MCF 10A (cell line): ENCODE measurements at regions not wholly inside any gene's neighbourhood (a gene's known extent, or its start where the extent isn't known, plus 50 kb on each side); places are given as distances from the start of the nearest gene placed in this dataset.
"Not testable (repeated sequence)": the region's sequence is repeated elsewhere in the genome, so short reads cannot be mapped to it uniquely, and the experiment has no call there.

ENCODE experiments used
- BruUV-seq: library from RNA; stranded (reverse); fragments of 400-500 nt; replicated peaks from 2 replicates; lab custom pipeline; 2021; lab: Mats Ljungman, UMichigan
- CTCF ChIA-PET: fragments of 300-600 bp; sonication (Branson Sonifier 250); formaldehyde crosslinking; extraction: SDS; loops from one replicate; lab custom pipeline; 2021; ENCODE audit warnings: antibody characterized with exemption, inconsistent platforms; lab: Yijun Ruan, JAX
- POLR2A ChIA-PET: fragments of 300-600, 350-650 bp; sonication (Branson Sonifier 250); formaldehyde crosslinking; extraction: SDS; loops from one replicate; lab custom pipeline; 2020; ENCODE audit warnings: antibody characterized with exemption, inconsistent platforms; lab: Yijun Ruan, JAX
- DNase-seq: peaks from one replicate; pipeline ENCODE4 v3.0.0-alpha.2; 2018; ENCODE audit not compliant: unreplicated experiment
- H3K27ac Mint-ChIP-seq: one replicate; pipeline ENCODE4 v1.8.0; 2022; ENCODE audit warnings: mild to moderate bottlenecking, low read depth, mixed read lengths; ENCODE audit not compliant: unreplicated experiment
- H3K27me3 Mint-ChIP-seq: one replicate; pipeline ENCODE4 v1.8.0; 2022; ENCODE audit warnings: mixed read lengths; ENCODE audit not compliant: insufficient read depth, unreplicated experiment
- H3K36me3 Mint-ChIP-seq: one replicate; pipeline ENCODE4 v1.8.0; 2022; ENCODE audit warnings: mild to moderate bottlenecking, moderate library complexity, mixed read lengths; ENCODE audit not compliant: insufficient read depth, unreplicated experiment
- H3K4me1 Mint-ChIP-seq: one replicate; pipeline ENCODE4 v1.8.0; 2022; ENCODE audit warnings: mixed read lengths; ENCODE audit not compliant: insufficient read depth, unreplicated experiment
- H3K4me3 Mint-ChIP-seq: one replicate; pipeline ENCODE4 v1.8.0; 2022; ENCODE audit warnings: mild to moderate bottlenecking, moderate library complexity, mixed read lengths; ENCODE audit not compliant: unreplicated experiment
- H3K9me3 Mint-ChIP-seq: one replicate; pipeline ENCODE4 v1.8.0; 2022; ENCODE audit warnings: mixed read lengths; ENCODE audit not compliant: unreplicated experiment
- intact Hi-C: fragments of 100-400 bp; cut with micrococcal nuclease; formaldehyde crosslinking; loops from 2 replicates; pipeline ENCODE4 v1.14.1; 2022
- TF ChIP-seq, protein P1 (sequence below): fragments of 200-600 bp; IDR thresholded peaks from one replicate; pipeline ENCODE4 v1.8.0; 2022; ENCODE audit warnings: antibody characterized with exemption, mild to moderate bottlenecking; ENCODE audit not compliant: unreplicated experiment

DNA sequence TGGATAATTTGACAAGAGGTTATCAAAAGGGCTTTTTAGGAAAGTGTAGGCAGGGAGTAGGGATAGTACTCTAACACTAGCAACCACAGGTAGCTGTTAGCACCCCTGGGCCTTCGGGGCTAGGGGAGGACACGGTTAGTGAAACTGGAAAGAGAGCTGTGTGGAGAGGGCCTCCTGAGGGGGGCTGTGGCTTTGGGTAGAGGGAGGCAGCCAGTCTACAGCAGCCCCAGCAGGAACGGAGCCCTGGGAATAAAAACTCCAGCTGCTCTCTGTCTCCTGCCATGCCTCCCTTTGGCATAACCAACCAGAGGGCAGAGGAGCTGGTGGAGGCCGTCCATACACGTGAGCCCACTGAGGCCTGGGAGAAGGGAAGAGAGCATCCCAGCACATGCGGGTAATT is 223.2 kb downstream of the FOXD2 start:
- no TSS peak for BruUV-seq
- CTCF ChIA-PET: interaction anchor here (0.7 kb wide), 1 partner anchor 332 kb away, joined by 3 read pairs; no protein-coding TSS in a partner anchor
- Mint-ChIP-seq H3K27me3 (no peaks in the 10 kb centered on the region), H3K9me3 (no peaks in the 10 kb centered on the region), H3K27ac (no peak overlapping the region), H3K4me3 (no peak overlapping the region), H3K4me1 (no peaks in the 10 kb centered on the region), H3K36me3 (no peaks in the 10 kb centered on the region)
- DNase-seq: no peak
- intact Hi-C loops: no loop called here
- TF ChIP-seq, protein P1, sequence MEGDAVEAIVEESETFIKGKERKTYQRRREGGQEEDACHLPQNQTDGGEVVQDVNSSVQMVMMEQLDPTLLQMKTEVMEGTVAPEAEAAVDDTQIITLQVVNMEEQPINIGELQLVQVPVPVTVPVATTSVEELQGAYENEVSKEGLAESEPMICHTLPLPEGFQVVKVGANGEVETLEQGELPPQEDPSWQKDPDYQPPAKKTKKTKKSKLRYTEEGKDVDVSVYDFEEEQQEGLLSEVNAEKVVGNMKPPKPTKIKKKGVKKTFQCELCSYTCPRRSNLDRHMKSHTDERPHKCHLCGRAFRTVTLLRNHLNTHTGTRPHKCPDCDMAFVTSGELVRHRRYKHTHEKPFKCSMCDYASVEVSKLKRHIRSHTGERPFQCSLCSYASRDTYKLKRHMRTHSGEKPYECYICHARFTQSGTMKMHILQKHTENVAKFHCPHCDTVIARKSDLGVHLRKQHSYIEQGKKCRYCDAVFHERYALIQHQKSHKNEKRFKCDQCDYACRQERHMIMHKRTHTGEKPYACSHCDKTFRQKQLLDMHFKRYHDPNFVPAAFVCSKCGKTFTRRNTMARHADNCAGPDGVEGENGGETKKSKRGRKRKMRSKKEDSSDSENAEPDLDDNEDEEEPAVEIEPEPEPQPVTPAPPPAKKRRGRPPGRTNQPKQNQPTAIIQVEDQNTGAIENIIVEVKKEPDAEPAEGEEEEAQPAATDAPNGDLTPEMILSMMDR: no peak
- POLR2A ChIA-PET: no interaction called here

DNA sequence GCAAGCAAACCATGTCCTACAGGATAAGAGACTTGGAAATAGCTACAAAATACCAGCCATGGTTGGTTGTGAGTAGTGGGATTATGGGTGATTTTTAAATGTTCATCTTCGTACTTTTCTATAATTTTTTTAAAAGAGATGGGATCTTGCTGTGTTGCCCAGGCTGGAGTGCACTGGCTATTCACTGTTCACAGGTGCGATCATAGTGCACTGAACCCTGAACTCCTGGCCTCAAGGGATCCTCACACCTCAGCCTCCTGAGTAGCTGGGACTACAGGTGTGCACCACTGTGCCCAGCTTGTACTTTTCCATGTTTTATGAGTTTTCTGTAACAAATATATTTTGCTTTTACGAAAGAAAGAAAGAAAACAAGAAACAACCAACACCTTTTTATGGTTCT is 224.2 kb downstream of the FOXD2 start:
- intact Hi-C loops: no loop called here
- no peak overlapping the region for H3K27ac Mint-ChIP-seq
- no TSS peak for BruUV-seq
- H3K36me3 Mint-ChIP-seq: peaks cover 4% of the 10 kb centered on the region
- CTCF ChIA-PET: interaction anchor here (0.7 to 1.4 kb wide), 3 partner anchors 42 to 93 kb away, joined by 4 to 5 read pairs (median 5); no protein-coding TSS in a partner anchor
- POLR2A ChIA-PET: no interaction called here
- no peaks in the 10 kb centered on the region for H3K4me1 Mint-ChIP-seq
- H3K4me3 Mint-ChIP-seq: no peak overlapping the region
- H3K9me3 Mint-ChIP-seq: no peaks in the 10 kb centered on the region
- H3K27me3 Mint-ChIP-seq: no peaks in the 10 kb centered on the region
- TF ChIP-seq, protein P1: no peak
- no peak for DNase-seq

- Mint-ChIP-seq H3K36me3 (peaks cover 4% of the 10 kb centered on the region), H3K4me1 (no peaks in the 10 kb centered on the region), H3K9me3 (no peaks in the 10 kb centered on the region), H3K27ac (no peak overlapping the region), H3K4me3 (no peak overlapping the region), H3K27me3 (no peaks in the 10 kb centered on the region)
- no TSS peak for BruUV-seq
- no peak for DNase-seq
- ChIA-PET POLR2A (interaction anchor here (0.6 kb wide), 1 partner anchor 9 kb away, joined by 4 read pairs; no protein-coding TSS in a partner anchor), CTCF (interaction anchor here (0.6 to 1.8 kb wide), 6 partner anchors 29 to 265 kb away, joined by 3 to 8 read pairs (median 4); partner anchors contain the start of gene FOXD2)
- TF ChIP-seq, protein P1: no peak
- intact Hi-C loops: no loop called here
These were observed 225.4 kb downstream of the FOXD2 start for GRCh38 chr1:47663286-47663685.

DNA sequence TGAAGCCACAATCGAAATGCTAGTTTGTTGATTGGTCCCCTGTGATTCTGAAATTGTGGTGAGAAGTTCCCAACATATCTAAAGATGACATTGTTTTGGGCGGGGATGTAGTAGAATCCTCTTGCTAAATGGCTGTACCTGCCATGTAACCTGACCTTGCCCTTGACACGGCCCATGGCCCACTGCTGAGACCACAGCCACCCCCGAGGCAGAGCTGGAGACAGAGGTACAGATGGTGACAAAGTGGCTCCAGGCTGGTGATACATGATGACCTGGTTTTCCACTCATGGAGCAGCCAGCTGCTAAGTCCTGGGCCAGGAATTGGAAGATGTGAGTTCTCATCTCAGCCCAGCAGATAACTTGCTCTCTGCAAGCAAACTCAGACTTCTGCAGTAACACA is 226.5 kb downstream of the FOXD2 start:
- Mint-ChIP-seq H3K4me1 (no peaks in the 10 kb centered on the region), H3K27me3 (no peaks in the 10 kb centered on the region), H3K4me3 (no peak overlapping the region), H3K36me3 (peaks cover 4% of the 10 kb centered on the region), H3K9me3 (no peaks in the 10 kb centered on the region), H3K27ac (no peak overlapping the region)
- TF ChIP-seq, protein P1: no peak
- BruUV-seq: no TSS peak
- CTCF ChIA-PET: interaction anchor here (1.5 kb wide), 1 partner anchor 95 kb away, joined by 8 read pairs; no protein-coding TSS in a partner anchor
- POLR2A ChIA-PET: no interaction called here
- no peak for DNase-seq
- intact Hi-C loops: no loop called here

GRCh38 chr1:47664896-47665295 is 227.1 kb downstream of the FOXD2 start:
- DNase-seq, BruUV-seq, CTCF ChIA-PET, H3K4me1 Mint-ChIP-seq, H3K9me3 Mint-ChIP-seq, intact Hi-C loops, H3K27me3 Mint-ChIP-seq, H3K4me3 Mint-ChIP-seq, H3K27ac Mint-ChIP-seq, POLR2A ChIA-PET, H3K36me3 Mint-ChIP-seq: not testable (repeated sequence)
